GM23338 (cell line): ENCODE measurements at regions not wholly inside any gene's neighbourhood (a gene's known extent, or its start where the extent isn't known, plus 50 kb on each side); places are given as distances from the start of the nearest gene placed in this dataset.

Experiments used
- ATAC-seq: fragments of 200-7000 bp; cut with Tn5 transposase; 3 replicates; pipeline ENCODE4 v1.9.1; 2020
- DNase-seq: peaks from one replicate; pipeline ENCODE4 v3.0.0-alpha.2; 2015; ENCODE audit warnings: low spot score
- H2AFZ ChIP-seq: fragments of 200-600 bp; sonication (generic); 2 replicates; pipeline ENCODE4 v1.8.0; 2016; ENCODE audit warnings: antibody characterized with exemption, mild to moderate bottlenecking, moderate library complexity
- H3F3A ChIP-seq: fragments of 200-600 bp; sonication (generic); replicated peaks from 2 replicates; pipeline ENCODE4 v1.8.0; 2017; ENCODE audit warnings: antibody characterized with exemption, mixed run types, low read depth
- H3K27ac ChIP-seq: fragments of 200-600 bp; sonication (generic); 2 replicates; pipeline ENCODE4 v1.6.1; 2016; ENCODE audit warnings: low read depth
- H3K27me3 ChIP-seq: fragments of 200-600 bp; sonication (generic); 2 replicates; pipeline ENCODE4 v1.8.0; 2016; ENCODE audit warnings: mild to moderate bottlenecking, mixed run types, moderate library complexity; ENCODE audit not compliant: insufficient read depth
- H3K36me3 ChIP-seq: fragments of 200-600 bp; sonication (generic); 2 replicates; pipeline ENCODE4 v1.8.0; 2016; ENCODE audit warnings: mild to moderate bottlenecking; ENCODE audit not compliant: insufficient read depth
- H3K4me1 ChIP-seq: fragments of 200-600 bp; sonication (generic); 2 replicates; pipeline ENCODE4 v1.8.0; 2016; ENCODE audit warnings: mild to moderate bottlenecking, moderate library complexity; ENCODE audit not compliant: insufficient read depth
- H3K4me2 ChIP-seq: fragments of 200-600 bp; sonication (generic); 2 replicates; pipeline ENCODE4 v1.7.1; 2017; ENCODE audit warnings: mixed run types
- H3K4me3 ChIP-seq: fragments of 200-600 bp; sonication (generic); 2 replicates; pipeline ENCODE4 v1.6.1; 2016; ENCODE audit warnings: mixed run types
- H3K79me2 ChIP-seq: fragments of 200-600 bp; sonication (generic); replicated peaks from 2 replicates; pipeline ENCODE4 v1.8.0; 2017; ENCODE audit warnings: mild to moderate bottlenecking; ENCODE audit not compliant: insufficient read depth
- H3K9me2 ChIP-seq: fragments of 200-600 bp; sonication (generic); 2 replicates; pipeline ENCODE4 v1.8.0; 2017; ENCODE audit not compliant: insufficient read depth
- H4K20me1 ChIP-seq: fragments of 200-600 bp; sonication (generic); replicated peaks from 2 replicates; pipeline ENCODE4 v1.8.0; 2017; ENCODE audit warnings: mild to moderate bottlenecking; ENCODE audit not compliant: insufficient read depth
- H3K27ac Mint-ChIP-seq: 2 replicates; pipeline ENCODE4 v1.8.0; 2020; ENCODE audit warnings: inconsistent platforms, mild to moderate bottlenecking, moderate library complexity, mixed read lengths
- H3K27me3 Mint-ChIP-seq: 3 replicates; pipeline ENCODE4 v1.8.0; 2022; ENCODE audit warnings: low read depth, mild to moderate bottlenecking, moderate library complexity, mixed read lengths, inconsistent platforms; ENCODE audit not compliant: insufficient read depth, poor library complexity
- H3K36me3 Mint-ChIP-seq: 3 replicates; pipeline ENCODE4 v1.8.0; 2021; ENCODE audit warnings: low read depth, mild to moderate bottlenecking, inconsistent platforms, moderate library complexity, mixed read lengths
- H3K4me1 Mint-ChIP-seq: 3 replicates; pipeline ENCODE4 v1.8.0; 2020; ENCODE audit warnings: mild to moderate bottlenecking, inconsistent platforms, mixed read lengths
- H3K4me3 Mint-ChIP-seq: 3 replicates; pipeline ENCODE4 v1.8.0; 2021; ENCODE audit warnings: moderate library complexity, mild to moderate bottlenecking, inconsistent platforms, mixed read lengths
- H3K9me3 Mint-ChIP-seq: 3 replicates; pipeline ENCODE4 v1.8.0; 2020; ENCODE audit warnings: moderate library complexity, mild to moderate bottlenecking, inconsistent platforms, mixed read lengths
- CREB1 ChIP-seq: fragments of 250-450 bp; sonication (Bioruptor Pico); IDR thresholded peaks from 2 replicates; pipeline ENCODE4 v1.5.0; 2020; ENCODE audit warnings: low read depth, mild to moderate bottlenecking, moderate library complexity
- ETS1 ChIP-seq: IDR thresholded peaks from 2 replicates; pipeline ENCODE4 v1.6.1; 2016; ENCODE audit warnings: antibody characterized with exemption
- EZH2 ChIP-seq: fragments of 200-600 bp; sonication (generic); IDR thresholded peaks from one replicate; pipeline ENCODE4 v1.8.0; 2017; ENCODE audit warnings: antibody characterized with exemption, mild to moderate bottlenecking, low read depth; ENCODE audit not compliant: unreplicated experiment
- EZH2phosphoT487 ChIP-seq: fragments of 200-600 bp; sonication (generic); IDR thresholded peaks from one replicate; pipeline ENCODE4 v1.8.1; 2018; ENCODE audit warnings: antibody characterized with exemption; ENCODE audit not compliant: unreplicated experiment
- JUNB ChIP-seq: IDR thresholded peaks from one replicate; pipeline ENCODE4 v1.6.1; 2016; ENCODE audit warnings: antibody characterized with exemption; ENCODE audit not compliant: unreplicated experiment
- POLR2AphosphoS5 ChIP-seq: IDR thresholded peaks from 2 replicates; pipeline ENCODE4 v1.6.1; 2016; ENCODE audit warnings: antibody characterized with exemption, low read depth
- REST ChIP-seq: IDR thresholded peaks from one replicate; pipeline ENCODE4 v1.6.1; 2018; ENCODE audit warnings: antibody characterized with exemption; ENCODE audit not compliant: unreplicated experiment
- STAT1 ChIP-seq: IDR thresholded peaks from one replicate; pipeline ENCODE4 v1.6.1; 2016; ENCODE audit warnings: antibody characterized with exemption; ENCODE audit not compliant: unreplicated experiment
- ZNF114 ChIP-seq: fragments of 250-450 bp; sonication (Bioruptor Pico); IDR thresholded peaks from 2 replicates; pipeline ENCODE4 v1.5.0; 2020; ENCODE audit warnings: mild to moderate bottlenecking, moderate library complexity
- ZNF331 ChIP-seq: fragments of 250-450 bp; sonication (Bioruptor Pico); IDR thresholded peaks from 2 replicates; pipeline ENCODE4 v1.5.0; 2020; ENCODE audit warnings: low read depth, mild to moderate bottlenecking, moderate library complexity
- ZNF462 ChIP-seq: fragments of 250-450 bp; sonication (Bioruptor Pico); IDR thresholded peaks from 2 replicates; pipeline ENCODE4 v1.5.0; 2020; ENCODE audit warnings: mild to moderate bottlenecking, moderate library complexity

- Mint-ChIP-seq H3K4me1 (peaks cover 10% of the 10 kb centered on the region), H3K27ac (no peak overlapping the region)
These were observed 126.7 kb upstream of the ZNF536 start for GRCh38 chr19:30245401-30246039.

More at GRCh38 chr19:30245401-30246039, 126.7 kb upstream of the ZNF536 start:
- Mint-ChIP-seq H3K9me3 (no peaks in the 10 kb centered on the region; the same call in 2 of the 3 replicates), H3K36me3 (no peaks in the 10 kb centered on the region), H3K27me3 (peaks cover 2% of the 10 kb centered on the region), H3K4me3 (no peak overlapping the region)
- Histone ChIP-seq H2AFZ (no peak overlapping the region), H4K20me1 (no peaks in the 10 kb centered on the region), H3K79me2 (no peaks in the 10 kb centered on the region), H3K27me3 (no peaks in the 10 kb centered on the region), H3K4me1 (peaks cover 12% of the 10 kb centered on the region), H3K27ac (no peak overlapping the region), H3K9me2 (no peaks in the 10 kb centered on the region), H3F3A (no peaks in the 10 kb centered on the region), H3K4me3 (no peak overlapping the region), H3K36me3 (no peaks in the 10 kb centered on the region), H3K4me2 (no peak overlapping the region)
- TF ChIP-seq EZH2phosphoT487, result no peak
- TF ChIP-seq ZNF331 (CRISPR knock-in tag), result no peak
- TF ChIP-seq STAT1, result no peak
- no peak for TF ChIP-seq EZH2
- TF ChIP-seq ZNF114, result no peak
- no peak for TF ChIP-seq POLR2AphosphoS5
- no peak for TF ChIP-seq JUNB
- TF ChIP-seq ETS1, result no peak
- no peak for TF ChIP-seq CREB1 (CRISPR knock-in tag)
- no peak for TF ChIP-seq ZNF462
- TF ChIP-seq REST, result no peak
- ATAC-seq, result no peak
- DNase-seq, result no peak
